Stimulated activated CD8-positive, alpha-beta memory T cell treated with anti-CD3 and anti-CD28 coated beads, Interleukin-4, amount 100 ng/mL, for 4 hours (primary cell): ENCODE measurements at regions not wholly inside any gene's neighbourhood (a gene's known extent, or its start where the extent isn't known, plus 50 kb on each side); places are given as distances from the start of the nearest gene placed in this dataset.

Experiments
- DNase-seq, 2 donors: peaks; one replicate each; pipeline ENCODE4 v3.0.0-alpha.2; 2020; ENCODE audit warnings: low read depth in 2 of 2, low spot score in 1 of 2

GRCh38 chr13:70407486-70407885, 299.2 kb upstream of the KLHL1 start:
- no peak for DNase-seq

GRCh38 chr13:70405266-70405665, 297.0 kb upstream of the KLHL1 start:
- no peak for DNase-seq

GRCh38 chr13:70394031-70394548, 285.8 kb upstream of the KLHL1 start:
- no peak for DNase-seq

- DNase-seq = no peak
Measured at GRCh38 chr13:70391678-70392077, 283.4 kb upstream of the KLHL1 start.

GRCh38 chr13:70390968-70391367, 282.7 kb upstream of the KLHL1 start:
- DNase-seq = no peak

- DNase-seq = no peak
Measured at GRCh38 chr13:70390064-70390463, 281.8 kb upstream of the KLHL1 start.

- no peak for DNase-seq
Measured at GRCh38 chr13:70388935-70389334, 280.7 kb upstream of the KLHL1 start.

- no peak for DNase-seq
Measured at GRCh38 chr13:70386919-70387318, 278.7 kb upstream of the KLHL1 start.

- no peak for DNase-seq
Measured at GRCh38 chr13:70385852-70386251, 277.6 kb upstream of the KLHL1 start.

- DNase-seq = no peak
Measured at GRCh38 chr13:70384156-70384555, 275.9 kb upstream of the KLHL1 start.

GRCh38 chr13:70380809-70381208, 272.6 kb upstream of the KLHL1 start:
- DNase-seq = no peak

GRCh38 chr13:70375718-70376117, 267.5 kb upstream of the KLHL1 start:
- DNase-seq = no peak

GRCh38 chr13:70370924-70371323, 262.7 kb upstream of the KLHL1 start:
- no peak for DNase-seq

GRCh38 chr13:70366720-70367119, 258.5 kb upstream of the KLHL1 start:
- no peak for DNase-seq

GRCh38 chr13:70363991-70364390, 255.7 kb upstream of the KLHL1 start:
- DNase-seq = no peak

GRCh38 chr13:70362820-70363570, 254.7 kb upstream of the KLHL1 start:
- no peak for DNase-seq

- DNase-seq = no peak
Measured at GRCh38 chr13:70357031-70357430, 248.8 kb upstream of the KLHL1 start.

GRCh38 chr13:70353096-70353495, 244.8 kb upstream of the KLHL1 start:
- no peak for DNase-seq

- DNase-seq = no peak
Measured at GRCh38 chr13:70347947-70348620, 239.8 kb upstream of the KLHL1 start.

- DNase-seq = no peak
Measured at GRCh38 chr13:70339738-70340137, 231.5 kb upstream of the KLHL1 start.

- DNase-seq = no peak
Measured at GRCh38 chr13:70338609-70339008, 230.4 kb upstream of the KLHL1 start.

GRCh38 chr13:70336866-70337265, 228.6 kb upstream of the KLHL1 start:
- DNase-seq = no peak

GRCh38 chr13:70333752-70334151, 225.5 kb upstream of the KLHL1 start:
- DNase-seq = no peak
